ENCODE measurements at regions not wholly inside any gene's neighbourhood (a gene's known extent, or its start where the extent isn't known, plus 50 kb on each side); places are given as distances from the start of the nearest gene placed in this dataset.

DNA sequence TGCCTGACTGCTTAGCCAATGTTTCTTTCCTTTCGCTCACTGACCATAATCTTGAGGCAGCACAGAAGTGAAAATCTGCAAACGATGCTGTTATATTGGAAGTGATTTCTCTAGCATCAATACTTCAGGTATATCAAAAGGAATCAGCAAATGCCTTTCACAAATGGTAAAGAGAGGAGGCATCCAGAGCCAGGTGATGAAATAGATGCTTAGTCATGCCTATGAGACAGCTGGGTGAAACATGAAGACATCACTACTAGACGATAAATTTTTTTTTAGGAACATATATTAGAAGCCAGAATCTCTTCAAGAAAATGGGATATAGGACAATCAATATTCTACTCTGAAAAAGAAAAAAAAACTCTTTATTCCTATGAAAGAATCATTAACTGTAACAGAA, 249.2 kb upstream of the SLC39A10 start:
- no peak for DNase-seq
- ATAC-seq = no peak

DNA sequence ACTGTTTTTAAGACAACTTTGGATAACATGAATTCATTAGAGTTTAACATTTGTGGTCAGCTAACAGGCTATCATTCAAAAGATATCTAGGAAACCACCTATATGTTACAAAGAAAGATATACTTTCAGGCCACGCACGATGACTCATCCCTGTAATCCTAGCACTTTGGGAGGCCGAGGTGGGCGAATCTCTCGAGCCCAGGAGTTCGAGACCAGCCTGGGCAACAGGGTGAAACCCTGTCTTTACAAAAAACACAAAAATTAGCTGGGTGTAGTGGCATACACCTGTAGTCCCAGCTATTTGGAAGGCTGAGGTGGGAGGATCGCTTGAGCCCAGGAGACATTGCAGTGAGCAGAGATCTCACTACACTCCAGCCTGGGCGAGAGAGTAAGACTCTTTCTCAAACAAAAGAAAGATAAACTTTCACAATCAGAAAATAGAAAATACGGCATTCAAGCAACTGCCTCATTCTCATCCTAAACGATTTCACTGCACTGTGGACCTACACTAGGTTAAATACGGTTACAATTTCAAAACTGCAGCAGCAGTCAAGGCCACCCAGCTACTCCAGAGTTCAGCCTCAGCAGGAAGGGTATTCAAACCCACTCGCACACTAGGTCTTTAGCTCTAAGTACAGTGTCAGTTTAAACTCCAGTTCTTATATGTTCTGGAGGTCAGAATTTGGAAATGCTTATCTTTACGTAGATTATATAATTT, 250.0 kb upstream of the SLC39A10 start:
- ATAC-seq = no peak
- DNase-seq = no peak

DNA sequence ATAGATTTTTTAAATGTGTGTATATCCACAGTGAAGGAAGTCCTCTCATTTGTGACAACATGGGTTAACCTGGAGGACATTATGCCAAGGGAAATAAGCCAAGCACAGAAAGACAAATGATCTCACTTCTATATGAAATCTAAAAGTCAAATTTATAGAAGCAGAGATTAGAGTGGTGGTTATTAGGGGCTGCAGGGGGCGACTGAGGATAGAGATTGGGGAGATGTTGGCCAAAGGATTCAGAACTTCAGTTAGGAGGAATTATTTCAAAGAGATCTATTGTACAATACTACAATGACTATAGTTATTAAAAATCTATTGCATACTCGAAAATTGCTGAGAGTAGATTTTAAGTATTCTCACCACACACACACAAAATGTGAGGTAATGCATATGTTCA, 252.4 kb upstream of the SLC39A10 start:
- DNase-seq (no peak), ATAC-seq (no peak)

DNA sequence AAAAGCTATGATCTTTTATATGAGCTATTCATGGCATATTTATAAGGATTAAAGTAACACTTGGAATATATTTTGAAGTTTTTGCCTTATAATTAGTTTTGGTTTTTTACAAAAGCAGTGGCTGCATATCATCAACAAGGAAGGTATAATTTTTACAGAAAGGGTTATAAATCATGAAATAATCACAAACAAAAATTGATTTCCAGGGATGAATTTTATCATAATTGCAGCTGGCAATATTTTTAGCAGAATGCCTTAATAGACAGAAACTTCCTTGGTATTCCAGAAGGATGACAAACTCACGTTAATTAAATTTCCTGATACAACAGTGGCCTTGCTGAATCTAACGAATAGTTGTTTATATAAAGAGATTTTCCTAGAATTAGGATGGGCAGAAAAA, 260.5 kb upstream of the SLC39A10 start:
- DNase-seq = no peak
- no peak for ATAC-seq

DNA sequence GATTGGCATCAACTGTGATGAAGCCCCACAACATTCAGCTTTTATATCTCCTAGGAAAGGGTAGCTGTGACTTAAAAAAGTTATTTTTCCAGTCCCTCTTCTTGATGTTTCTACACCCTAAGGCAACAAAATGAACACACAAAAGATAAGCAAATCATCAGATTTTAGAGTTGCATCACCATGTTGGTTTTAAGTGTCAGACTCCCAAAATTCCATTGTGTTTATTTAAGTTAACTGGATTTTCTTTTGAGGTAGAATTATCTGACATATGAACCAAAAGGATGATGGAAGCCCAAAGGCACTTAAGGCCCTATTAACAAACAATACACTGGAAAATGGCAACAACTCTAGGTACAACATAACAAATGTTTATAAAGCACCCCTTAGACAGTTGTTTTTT, 261.7 kb upstream of the SLC39A10 start:
- ATAC-seq (no peak), DNase-seq (no peak)

DNA sequence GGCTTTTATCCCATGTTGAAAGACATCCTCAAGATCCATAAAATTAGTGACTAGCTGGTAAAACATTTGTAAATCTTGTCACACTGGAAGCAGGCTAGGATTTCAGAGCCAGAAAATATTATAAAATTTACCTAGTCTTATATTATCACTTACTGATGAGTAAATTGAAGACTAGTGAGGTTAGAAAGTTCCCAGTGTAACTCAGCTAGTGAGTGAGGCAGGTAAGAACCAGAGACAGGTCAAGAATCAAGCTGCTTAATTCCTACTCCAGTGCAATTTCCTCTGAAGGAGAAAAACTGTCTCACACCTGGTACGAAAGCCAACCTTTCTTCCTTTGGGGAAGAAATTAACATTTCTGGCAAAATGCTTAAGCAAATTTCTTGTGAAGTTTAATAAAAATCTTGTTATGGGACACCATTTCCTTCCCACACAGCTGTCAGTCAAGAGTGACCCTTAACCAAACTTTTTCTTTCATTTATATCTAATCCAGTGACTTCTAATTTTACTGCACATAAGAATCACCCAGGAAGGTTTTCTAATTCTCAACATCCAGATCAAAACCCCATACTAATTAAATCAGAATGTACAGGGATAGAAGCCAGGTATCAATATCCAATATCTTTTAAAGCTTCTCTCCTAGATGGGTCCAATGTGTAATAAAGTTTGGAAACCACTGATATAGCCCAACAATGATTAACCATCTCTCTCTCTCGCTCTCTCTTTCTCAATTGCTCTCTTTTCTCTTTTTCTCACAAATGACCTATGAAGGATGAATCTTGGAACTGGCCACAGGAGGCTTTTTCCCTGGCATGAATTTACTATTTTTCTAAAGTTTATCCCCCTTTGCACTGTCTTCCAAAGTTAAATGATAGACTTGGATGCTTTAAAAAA, 264.3 kb upstream of the SLC39A10 start:
- no peak for DNase-seq
- ATAC-seq = no peak

DNA sequence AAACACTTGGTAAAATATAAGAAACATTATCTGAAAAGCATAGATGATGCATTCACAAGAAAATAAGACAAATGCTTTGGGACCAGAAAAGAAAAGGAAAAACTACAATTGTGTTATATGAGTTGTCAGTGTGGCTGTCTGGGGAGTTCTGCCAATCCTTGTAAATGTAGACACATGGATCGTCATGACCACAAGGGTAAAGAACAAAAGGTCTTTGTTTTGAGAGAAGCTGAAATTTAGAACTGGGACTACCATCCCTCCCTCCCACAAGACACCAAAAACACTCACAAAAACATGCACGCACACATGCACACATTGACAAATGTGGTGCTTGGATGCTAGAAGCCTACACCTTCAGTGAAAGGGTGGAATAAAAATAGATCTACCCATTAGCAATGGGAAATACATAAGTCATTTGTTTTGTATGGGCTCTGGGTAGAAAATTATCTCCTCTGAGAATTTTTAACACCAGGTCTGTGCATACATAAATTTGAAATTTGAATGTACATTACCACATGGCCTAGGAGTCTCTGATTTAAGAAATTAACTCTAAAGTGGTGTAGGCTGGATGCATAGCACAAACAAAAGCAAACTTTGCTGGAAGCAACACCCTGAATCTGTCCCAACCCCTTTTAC, 266.2 kb upstream of the SLC39A10 start:
- no peak for ATAC-seq

DNA sequence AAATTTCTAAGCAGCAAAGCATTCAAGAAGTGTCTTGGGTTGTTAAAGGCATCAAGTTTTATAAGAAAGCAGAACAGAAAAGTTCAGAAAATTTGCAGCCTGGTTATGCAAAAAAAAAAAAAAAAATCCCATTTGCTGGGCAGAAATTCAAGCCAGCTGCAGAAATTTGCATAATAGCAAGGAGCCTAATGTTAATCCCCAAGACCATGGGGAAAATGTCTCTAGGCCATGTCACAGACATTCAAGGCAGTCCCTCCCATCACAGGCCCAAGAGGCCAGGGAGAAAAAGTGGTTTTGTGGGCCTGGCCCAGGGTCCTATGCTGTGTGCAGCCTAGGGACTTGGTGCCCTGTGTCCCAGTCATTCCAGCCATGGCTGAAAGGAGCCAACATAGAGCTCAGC, 269.0 kb upstream of the SLC39A10 start:
- DNase-seq = no peak
- no peak for ATAC-seq

More for the DNA sequence above, 266.2 kb upstream of the SLC39A10 start:
- DNase-seq = no peak

DNA sequence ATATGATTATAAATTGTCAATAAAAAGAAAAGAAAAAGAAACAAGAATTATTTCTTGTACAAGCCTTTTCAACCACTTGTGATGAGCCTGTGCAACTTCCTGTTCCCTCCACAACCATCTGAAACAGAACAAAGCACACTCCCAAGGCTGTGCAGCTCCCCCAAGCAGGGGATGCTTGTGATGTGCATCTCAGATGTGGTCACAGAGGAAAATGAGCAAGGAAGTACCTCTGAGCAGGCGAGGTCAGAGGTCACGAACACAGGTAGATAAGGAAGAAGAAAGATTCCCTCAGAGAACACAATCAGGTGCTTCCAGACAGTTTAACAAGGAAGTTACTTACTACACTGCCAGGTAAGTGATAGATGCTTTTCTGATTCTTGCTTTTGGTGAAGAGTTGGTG, 274.8 kb upstream of the SLC39A10 start:
- DNase-seq = peak; percentile 11
- no peak for ATAC-seq

DNA sequence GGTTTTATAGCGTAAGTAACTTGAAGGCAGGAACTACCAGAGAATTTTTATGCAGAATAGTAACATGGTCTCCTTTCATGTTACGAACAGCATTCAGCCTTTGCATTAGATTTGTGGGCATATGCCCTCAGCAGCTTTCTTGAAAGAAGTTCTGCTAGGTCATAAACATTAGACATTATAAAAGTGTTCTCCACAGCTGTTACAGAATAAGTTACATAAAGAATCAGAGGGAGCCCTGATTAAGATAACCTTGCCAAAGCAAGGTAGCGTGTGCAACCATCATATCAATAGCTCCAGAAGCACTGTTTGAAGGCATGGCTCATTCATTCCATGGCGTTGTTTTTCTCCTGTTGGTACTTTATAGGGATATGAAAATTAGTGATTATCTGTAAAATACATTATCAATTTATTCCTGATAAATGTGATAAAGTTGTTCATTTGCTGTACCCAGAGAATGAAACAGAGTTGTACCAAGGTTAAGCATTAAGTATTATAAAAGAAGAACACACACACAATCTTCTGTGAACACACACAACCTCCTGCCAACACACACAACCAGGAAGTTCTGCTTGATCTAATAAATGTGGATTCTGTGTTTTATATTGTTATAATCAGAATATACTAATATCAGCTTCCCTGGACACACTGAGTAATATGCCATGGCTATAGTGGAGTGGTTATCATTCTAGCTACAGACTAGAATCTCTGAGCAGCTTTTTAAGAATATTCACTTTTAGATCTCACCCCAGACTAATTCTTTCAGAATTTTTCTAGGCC, 286.7 kb upstream of the SLC39A10 start:
- ATAC-seq (no peak), DNase-seq (no peak)

DNA sequence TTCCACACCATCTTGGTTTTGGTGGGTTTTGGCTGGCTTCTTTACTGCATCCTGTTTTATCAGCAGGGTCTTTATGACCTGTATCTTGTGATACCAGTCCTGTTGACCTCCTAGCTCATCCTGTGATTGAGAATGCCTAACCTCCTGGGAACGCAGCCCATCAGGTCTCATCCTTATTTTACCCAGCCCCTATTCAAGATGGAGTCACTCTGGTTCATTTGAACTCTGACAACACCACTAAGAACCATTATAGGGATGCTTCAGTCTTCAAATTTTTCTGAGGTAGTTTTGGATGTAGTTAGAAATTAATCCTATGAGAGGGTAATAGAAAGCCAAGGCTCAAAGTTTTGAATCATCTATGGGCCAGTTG, 287.8 kb upstream of the SLC39A10 start:
- DNase-seq (no peak), ATAC-seq (no peak)

DNA sequence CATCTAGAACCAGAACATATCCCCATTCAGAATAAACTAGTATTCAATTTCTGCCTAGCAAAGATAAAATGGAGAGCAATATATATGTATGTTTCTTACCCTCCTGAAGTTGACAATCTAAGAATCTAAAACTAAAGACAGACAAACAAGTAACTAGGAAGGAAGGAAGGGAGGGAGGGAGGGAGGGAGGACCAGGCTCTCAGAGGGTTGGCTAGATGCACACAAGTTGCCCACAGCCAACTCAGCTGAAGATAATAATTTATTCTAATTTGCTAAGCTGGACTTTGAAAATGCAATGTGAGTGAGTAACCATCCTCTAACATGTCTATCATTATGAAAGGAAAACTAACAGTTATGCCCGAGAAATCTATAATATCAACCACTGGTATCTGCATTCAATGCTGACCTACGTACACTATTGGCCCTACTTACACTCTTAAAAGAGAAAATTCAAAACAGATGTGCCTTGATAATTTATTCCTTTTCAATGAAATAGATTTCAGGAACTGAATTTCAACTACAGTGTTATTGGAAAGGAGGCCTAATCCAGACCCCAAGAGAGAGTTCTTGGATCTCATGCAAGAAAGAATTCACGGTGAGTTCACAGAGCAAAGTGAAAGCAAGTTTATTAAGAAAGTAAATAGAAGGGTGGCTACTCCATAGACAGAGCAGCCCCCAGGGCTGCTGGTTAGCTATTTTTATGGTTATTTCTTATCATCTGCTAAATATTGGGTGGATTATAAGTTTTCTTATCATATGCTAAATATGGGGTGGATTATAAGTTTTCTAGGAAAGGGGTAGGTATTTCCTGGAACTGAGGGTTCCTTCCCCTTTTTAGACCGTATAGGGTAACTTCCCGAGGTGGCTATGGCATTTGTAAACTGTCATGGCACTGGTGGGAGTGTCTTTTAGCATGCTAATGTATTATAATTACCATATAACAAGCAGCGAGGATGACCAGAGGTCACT, 288.5 kb upstream of the SLC39A10 start:
- ATAC-seq (no peak), DNase-seq (no peak)

DNA sequence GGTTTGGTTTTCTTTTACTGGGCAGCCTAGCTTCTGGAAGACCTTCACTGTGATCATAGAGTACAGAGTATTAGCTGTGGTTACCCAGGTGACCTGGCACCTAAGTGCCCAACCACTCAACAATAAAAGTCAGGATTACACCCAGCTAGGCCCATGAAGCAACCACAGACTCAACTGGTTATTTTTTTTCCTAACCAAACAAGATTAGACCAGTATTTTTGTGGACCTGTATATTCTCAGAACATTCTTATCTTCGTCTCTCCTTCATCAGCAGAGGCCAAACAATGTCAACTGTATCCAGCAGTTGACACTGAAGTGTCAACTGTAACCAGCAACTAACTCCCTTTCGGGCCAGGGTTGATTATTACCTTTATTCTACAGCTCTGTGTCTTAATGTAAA, 289.2 kb upstream of the SLC39A10 start:
- DNase-seq = no peak
- no peak for ATAC-seq

DNA sequence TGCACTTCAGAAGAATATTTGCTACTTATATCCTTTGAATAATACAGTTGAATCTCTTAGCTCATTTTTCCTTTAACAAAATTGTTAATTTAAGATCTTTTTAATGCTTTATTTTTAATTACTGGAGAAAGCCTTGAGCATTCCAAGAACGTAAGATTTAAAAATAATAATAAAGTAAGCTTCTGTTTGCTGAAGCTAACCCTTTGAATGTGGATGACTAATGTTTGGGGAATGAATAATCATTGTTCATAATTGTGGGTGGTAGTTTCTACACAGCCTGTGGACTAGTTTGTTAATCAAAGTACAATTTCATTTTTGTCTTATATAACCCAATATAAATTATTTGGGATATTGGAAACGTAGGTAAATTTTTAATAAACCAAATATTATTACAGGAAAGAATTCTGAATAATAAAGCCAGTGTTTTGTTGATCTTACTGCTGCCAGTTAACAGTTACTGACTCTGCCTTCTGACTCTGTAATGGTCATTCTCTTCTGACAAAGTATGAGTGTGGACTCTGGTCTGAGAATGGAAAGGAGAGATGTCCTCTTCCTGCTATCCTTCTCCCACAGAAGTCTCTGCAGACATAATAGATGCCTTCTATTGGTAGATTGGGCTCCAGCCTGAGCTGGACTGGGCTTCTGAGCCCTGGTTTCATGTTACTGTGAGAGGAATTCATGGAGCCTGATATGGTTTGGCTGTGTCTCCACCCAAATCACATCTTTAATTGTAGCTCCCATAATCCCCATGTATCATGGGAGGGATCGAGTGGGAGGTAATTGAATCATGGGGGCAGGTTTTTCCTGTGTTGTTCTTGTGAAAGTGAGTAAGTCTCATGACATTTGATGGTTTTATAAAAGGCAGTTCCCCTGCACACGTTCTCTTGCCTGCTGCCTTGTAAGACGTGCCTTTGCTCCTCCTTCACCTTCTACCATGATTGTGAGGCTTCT, 292.7 kb upstream of the SLC39A10 start:
- no peak for DNase-seq
- ATAC-seq = no peak

DNA sequence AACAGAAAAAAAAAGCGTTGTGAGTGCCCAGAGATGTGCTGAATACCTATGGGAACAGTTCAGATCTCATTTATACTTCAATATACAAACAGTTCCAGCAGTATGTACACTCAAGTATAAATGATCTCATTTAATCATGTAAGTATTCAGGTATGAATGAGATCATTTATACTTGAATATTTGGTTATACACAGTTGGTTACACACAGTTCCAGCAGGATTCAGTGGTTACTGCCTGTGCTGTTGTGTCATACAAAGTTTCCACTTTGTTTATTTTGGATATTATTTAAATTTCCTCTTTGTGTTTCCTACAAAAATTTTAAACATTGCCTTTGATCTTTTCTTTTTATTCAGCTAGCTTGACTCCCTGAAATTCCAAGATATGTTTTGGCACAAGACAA, 293.5 kb upstream of the SLC39A10 start:
- ATAC-seq = no peak
- no peak for DNase-seq

DNA sequence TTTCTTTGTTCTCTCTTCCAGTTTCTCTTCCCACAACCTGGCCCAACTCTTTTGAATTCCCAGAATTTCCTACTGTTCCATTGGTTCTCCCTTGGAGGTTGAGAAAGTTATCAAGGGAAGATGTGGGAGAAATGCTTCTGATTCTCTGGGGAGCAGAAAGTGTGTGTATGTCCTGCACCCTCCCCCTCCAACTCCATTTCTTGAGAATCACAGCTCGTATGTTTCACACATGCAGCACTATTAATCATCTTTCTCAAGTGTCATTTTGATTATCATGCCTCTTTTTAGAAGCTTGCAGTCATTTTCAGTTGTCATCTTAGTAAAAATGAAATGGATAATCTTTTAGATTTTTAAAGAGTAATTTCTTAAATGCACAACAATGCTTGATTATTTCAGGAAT, 296.8 kb upstream of the SLC39A10 start:
- ATAC-seq (no peak), DNase-seq (no peak)

DNA sequence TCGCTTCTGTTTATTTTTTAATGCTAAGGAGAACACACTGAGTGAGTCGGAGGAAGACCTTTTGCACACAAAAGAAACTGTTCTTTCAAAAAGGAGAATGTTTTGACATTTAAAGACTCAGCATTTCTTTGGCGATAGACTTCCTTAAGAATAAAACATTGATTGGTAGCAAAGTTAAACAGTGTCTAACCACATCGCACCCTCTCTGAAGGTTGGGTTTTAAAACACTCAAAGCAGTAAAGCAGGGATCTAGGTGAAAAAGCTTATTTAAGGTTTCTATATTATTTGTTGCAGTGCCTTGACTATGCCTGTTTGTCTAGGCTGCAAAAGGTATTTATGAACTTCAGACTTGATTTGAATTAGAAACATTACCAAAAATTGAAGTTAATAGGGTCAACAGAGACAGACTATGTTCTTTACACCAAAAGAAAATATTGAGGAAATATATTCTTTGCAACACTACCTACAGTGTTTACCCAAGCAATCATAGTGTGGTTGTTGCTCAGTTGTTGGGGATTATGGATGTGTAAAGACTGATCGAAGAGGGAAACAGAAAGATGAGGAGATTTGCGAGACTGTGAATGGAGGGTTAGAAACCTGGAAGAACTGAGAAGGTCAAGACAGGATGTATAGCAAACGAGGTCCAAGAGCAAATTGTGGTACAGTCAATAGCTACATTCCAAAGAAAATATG, 297.8 kb upstream of the SLC39A10 start:
- no peak for ATAC-seq

DNA sequence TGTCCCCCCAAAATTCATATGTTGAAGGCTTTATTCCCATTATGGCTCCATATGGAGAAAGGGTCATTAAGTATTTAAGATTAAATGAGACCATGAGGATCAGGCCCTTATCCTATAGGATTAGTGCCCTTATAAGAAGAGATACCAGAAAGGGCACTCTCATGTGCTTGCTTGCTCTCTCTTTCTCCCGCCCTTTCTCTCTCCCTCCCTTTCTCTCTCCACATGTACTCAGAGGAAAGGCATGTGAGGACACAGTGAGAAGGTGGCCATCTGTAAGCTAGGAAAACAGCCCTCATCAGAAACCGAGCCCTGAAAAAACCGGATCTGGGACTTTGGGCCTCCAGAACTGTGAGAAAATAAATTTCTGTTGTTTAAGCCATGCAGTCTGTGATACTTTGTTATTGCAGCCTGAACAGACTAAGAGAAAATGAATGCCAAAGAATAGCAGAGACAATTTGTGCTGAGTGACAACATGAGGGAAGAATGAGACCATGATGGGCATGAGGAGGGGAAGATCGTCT, 300.0 kb upstream of the SLC39A10 start:
- ATAC-seq (no peak), DNase-seq (no peak)

More for the DNA sequence above, 297.8 kb upstream of the SLC39A10 start:
- no peak for DNase-seq

DNA sequence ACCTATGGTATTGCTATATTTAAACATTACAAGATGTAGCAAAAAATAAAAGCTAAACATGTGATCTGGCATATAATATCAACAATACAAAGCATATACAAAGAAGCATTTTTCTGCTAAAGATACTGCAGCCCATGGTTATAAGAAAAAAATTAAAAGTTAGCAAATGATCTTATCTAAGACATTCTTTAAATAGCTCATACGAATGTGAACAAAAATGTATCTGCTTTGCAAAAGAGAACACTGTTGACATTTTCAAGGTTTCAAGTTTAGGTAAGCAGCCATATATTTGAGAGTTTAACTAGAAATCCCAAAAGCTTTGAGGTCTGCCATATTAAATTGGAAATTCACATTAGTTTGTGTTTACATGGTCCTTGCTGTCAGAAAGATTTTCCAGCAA, 301.0 kb upstream of the SLC39A10 start:
- DNase-seq (no peak), ATAC-seq (no peak)

Measured in stimulated activated naive CD8-positive, alpha-beta T cell treated with anti-CD3 and anti-CD28 coated beads, Interleukin-15, Interleukin-2, amounts not matched to agents 100 U/mL and 50 U/mL, for 24 hours (primary cell).